ENCODE measurements at regions not wholly inside any gene's neighbourhood (a gene's known extent, or its start where the extent isn't known, plus 50 kb on each side); places are given as distances from the start of the nearest gene placed in this dataset.

DNA sequence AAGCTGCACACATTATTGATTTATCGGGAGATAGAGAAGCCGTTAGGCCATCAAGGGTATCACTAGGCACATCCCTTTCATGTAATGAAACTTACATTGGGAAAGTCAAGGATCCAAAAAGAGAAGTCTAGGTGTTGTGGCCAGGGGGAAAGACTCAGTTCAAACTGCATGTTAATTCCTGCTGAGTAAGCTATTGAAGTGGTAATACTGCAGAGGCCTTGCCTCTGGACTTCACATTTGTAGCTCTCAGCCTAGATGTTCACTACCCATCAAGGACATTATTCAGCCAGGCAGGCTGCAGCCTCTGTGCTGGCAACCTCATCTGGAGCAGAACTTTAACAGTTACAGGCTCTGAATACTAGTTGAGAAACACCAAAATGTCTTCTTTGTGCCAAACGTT, 2094.5 kb upstream of the AGA start:
- Mint-ChIP-seq H3K27me3 (ENCODE audit: low read depth in 3 of 3) (no peaks in the 10 kb centered on the region), H3K36me3 (peaks cover 0 to 7% (median 0%) of the 10 kb centered on the region in 3 donors), H3K27ac (no peak overlapping the region), H3K9me3 (peaks cover 6 to 55% (median 25%) of the 10 kb centered on the region in 6 donors), H3K4me3 (no peak overlapping the region), H3K4me1 (no peaks in the 10 kb centered on the region)
- DNase-seq, result no peak

DNA sequence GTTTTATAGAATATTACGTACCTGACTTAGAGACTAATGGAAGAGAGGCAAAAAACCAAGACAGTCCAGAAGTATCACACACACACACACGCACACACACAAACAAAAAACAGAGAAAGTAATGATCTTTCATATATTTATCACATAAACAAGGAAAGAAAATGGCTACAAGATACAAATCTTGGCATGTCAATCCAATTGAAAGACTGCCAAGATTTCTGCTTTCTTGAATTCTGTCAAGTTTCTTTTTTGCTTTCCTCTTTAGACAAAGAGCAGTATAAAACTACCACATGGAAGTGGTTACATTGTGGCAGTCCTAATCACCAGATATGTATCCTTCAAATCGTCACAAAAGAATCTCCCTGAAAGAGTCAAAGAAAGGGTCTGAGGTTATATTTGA, 2097.4 kb upstream of the AGA start:
- peaks cover 0 to 3% (median 0%) of the 10 kb centered on the region in 3 donors for H3K36me3 Mint-ChIP-seq
- H3K4me1 Mint-ChIP-seq, result no peaks in the 10 kb centered on the region
- peaks cover 1 to 57% (median 20%) of the 10 kb centered on the region in 6 donors for H3K9me3 Mint-ChIP-seq
- no peak overlapping the region for H3K27ac Mint-ChIP-seq
- DNase-seq, result no peak
- no peaks in the 10 kb centered on the region for H3K27me3 Mint-ChIP-seq (ENCODE audit: low read depth in 3 of 3)
- H3K4me3 Mint-ChIP-seq, result no peak overlapping the region

- Mint-ChIP-seq H3K4me3 (no peak overlapping the region), H3K27me3 (ENCODE audit: low read depth in 3 of 3) (no peaks in the 10 kb centered on the region), H3K27ac (no peak overlapping the region), H3K36me3 (peaks cover 0 to 8% (median 0%) of the 10 kb centered on the region in 3 donors), H3K9me3 (peaks cover 10 to 61% (median 31%) of the 10 kb centered on the region in 6 donors), H3K4me1 (no peaks in the 10 kb centered on the region)
- DNase-seq, result no peak
These were observed 2101.5 kb upstream of the AGA start for GRCh38 chr4:179543771-179544170.

GRCh38 chr4:179544496-179544895, 2102.3 kb upstream of the AGA start:
- no peaks in the 10 kb centered on the region for H3K4me1 Mint-ChIP-seq
- no peak for DNase-seq
- H3K27me3 Mint-ChIP-seq (ENCODE audit: low read depth in 3 of 3), result no peaks in the 10 kb centered on the region
- peaks cover 0 to 8% (median 0%) of the 10 kb centered on the region in 3 donors for H3K36me3 Mint-ChIP-seq
- H3K9me3 Mint-ChIP-seq, result peaks cover 11 to 55% (median 32%) of the 10 kb centered on the region in 6 donors
- no peak overlapping the region for H3K27ac Mint-ChIP-seq
- H3K4me3 Mint-ChIP-seq, result no peak overlapping the region

DNA sequence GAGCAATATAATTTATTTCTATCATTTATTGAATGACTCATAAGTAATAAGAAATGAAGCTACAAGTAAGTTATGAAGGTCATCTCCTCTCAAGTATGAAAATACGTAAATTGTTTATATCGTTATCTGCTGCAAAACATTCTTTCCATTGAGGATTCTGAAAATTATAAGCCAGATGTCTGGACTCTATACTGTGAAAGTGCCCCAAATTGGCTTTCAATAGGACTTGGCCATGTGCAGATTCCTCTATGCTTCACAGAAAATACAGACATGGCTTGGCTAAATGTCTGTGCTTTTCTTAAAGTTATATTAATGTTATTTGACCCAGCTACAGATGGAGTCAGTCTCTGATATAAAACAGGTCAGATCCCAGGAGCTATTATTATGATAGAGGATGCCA, 2109.9 kb upstream of the AGA start:
- Mint-ChIP-seq H3K27me3 (ENCODE audit: low read depth in 3 of 3) (peaks cover 0 to 2% (median 0%) of the 10 kb centered on the region in 3 donors), H3K4me3 (no peak overlapping the region), H3K4me1 (no peaks in the 10 kb centered on the region), H3K36me3 (peaks cover 0 to 3% (median 0%) of the 10 kb centered on the region in 3 donors), H3K9me3 (peaks cover 10 to 44% (median 22%) of the 10 kb centered on the region in 6 donors), H3K27ac (no peak overlapping the region)
- no peak for DNase-seq

DNA sequence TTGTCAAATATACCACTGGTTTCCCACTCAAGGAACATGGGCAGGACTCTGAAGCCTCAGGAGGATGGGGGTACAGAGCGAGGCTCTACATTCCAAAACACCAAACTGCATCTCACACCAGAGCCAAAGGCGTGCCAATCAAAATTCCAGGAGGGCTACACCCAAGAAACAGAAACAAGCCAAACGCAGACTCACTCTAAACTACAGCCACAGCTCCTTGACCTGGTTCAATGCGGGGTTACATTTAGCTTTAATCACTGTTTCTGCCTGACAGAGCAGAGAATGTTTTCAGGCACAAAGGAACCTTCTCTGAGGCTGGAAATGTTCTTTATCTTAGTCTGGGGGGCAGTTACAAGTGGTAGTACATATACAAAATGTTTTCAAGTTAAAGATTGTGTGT, 2121.5 kb upstream of the AGA start:
- H3K36me3 Mint-ChIP-seq, result peaks cover 0 to 6% (median 0%) of the 10 kb centered on the region in 3 donors
- DNase-seq, result no peak
- H3K4me3 Mint-ChIP-seq, result no peak overlapping the region
- H3K4me1 Mint-ChIP-seq, result no peaks in the 10 kb centered on the region
- H3K27ac Mint-ChIP-seq, result no peak overlapping the region
- H3K27me3 Mint-ChIP-seq (ENCODE audit: low read depth in 3 of 3), result peaks cover 0 to 4% (median 0%) of the 10 kb centered on the region in 3 donors
- peaks cover 22 to 72% (median 37%) of the 10 kb centered on the region in 6 donors for H3K9me3 Mint-ChIP-seq

- Mint-ChIP-seq H3K27ac (no peak overlapping the region), H3K4me1 (no peaks in the 10 kb centered on the region), H3K9me3 (peaks cover 20 to 67% (median 41%) of the 10 kb centered on the region in 6 donors), H3K36me3 (peaks cover 0 to 3% (median 0%) of the 10 kb centered on the region in 3 donors), H3K4me3 (no peak overlapping the region), H3K27me3 (ENCODE audit: low read depth in 3 of 3) (peaks cover 0 to 1% (median 0%) of the 10 kb centered on the region in 3 donors)
- no peak for DNase-seq
These were observed 2127.3 kb upstream of the AGA start for GRCh38 chr4:179569549-179569948.

DNA sequence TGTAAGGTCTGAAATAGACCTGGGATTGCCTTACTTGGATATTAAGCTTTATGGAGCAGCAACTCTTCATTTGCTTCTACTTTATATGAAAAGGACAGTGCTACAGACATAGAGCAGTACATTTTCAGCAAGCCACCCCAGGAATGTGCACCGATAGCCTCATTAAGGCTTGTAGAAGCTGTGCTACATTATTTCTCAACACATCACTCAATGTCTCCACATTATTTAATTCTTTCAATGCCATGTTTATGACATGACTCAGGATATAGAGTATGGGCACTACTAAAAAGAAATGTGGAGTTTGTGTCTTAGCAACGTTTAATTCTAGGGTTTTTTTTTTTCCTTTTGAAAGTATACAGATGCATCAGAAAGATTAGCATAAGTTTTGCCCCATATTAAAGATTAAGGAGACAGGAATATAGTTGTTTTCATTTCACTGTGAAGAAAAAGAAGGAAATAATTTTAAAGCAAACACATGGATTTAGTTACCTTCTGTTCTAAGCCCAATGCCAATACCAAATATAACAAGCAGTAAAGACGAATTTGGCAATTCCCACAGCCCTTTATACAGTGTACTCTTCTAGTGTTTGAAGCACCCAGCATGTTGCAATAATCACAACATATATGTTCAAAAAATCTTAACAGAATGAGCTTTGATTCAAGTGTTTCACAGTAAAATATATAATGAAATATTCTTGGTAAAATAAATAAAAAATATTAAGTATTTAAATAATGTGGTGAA, 2140.1 kb upstream of the AGA start:
- no peaks in the 10 kb centered on the region for H3K4me1 Mint-ChIP-seq
- no peak overlapping the region for H3K4me3 Mint-ChIP-seq
- no peak overlapping the region for H3K27ac Mint-ChIP-seq
- DNase-seq, result no peak
- H3K36me3 Mint-ChIP-seq, result no peaks in the 10 kb centered on the region
- peaks cover 0 to 1% (median 0%) of the 10 kb centered on the region in 3 donors for H3K27me3 Mint-ChIP-seq (ENCODE audit: low read depth in 3 of 3)
- peaks cover 6 to 45% (median 22%) of the 10 kb centered on the region in 6 donors for H3K9me3 Mint-ChIP-seq

- DNase-seq, result no peak
- peaks cover 0 to 1% (median 0%) of the 10 kb centered on the region in 3 donors for H3K27me3 Mint-ChIP-seq (ENCODE audit: low read depth in 3 of 3)
- H3K4me3 Mint-ChIP-seq, result no peak overlapping the region
- H3K27ac Mint-ChIP-seq, result no peak overlapping the region
- H3K4me1 Mint-ChIP-seq, result no peaks in the 10 kb centered on the region
- H3K9me3 Mint-ChIP-seq, result peaks cover 6 to 40% (median 23%) of the 10 kb centered on the region in 6 donors
- H3K36me3 Mint-ChIP-seq, result no peaks in the 10 kb centered on the region
These were observed 2141.0 kb upstream of the AGA start for GRCh38 chr4:179583221-179583620.

DNA sequence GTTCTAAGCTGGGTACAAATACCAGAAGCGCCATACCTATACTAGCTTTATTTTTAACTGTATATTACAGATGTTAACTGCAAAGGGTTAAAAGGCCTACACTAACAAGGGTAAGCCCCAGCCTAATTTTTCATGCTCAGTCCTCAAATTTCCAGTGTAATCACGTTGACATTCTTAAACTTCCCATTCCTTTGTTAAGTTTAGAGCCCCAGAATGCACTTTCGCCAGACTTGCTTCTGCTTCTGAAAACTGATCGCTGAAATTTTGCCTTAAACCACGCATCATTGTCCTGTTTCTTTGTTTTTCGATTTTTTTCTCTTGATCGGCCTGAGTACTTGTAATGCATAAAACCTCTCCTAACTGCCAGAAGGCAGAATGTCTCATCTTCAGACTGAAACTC, 2141.9 kb upstream of the AGA start:
- Mint-ChIP-seq H3K4me3 (no peak overlapping the region), H3K36me3 (no peaks in the 10 kb centered on the region), H3K27me3 (ENCODE audit: low read depth in 3 of 3) (peaks cover 0 to 1% (median 0%) of the 10 kb centered on the region in 3 donors), H3K4me1 (no peaks in the 10 kb centered on the region), H3K9me3 (peaks cover 6 to 37% (median 22%) of the 10 kb centered on the region in 6 donors), H3K27ac (no peak overlapping the region)
- DNase-seq, result no peak

DNA sequence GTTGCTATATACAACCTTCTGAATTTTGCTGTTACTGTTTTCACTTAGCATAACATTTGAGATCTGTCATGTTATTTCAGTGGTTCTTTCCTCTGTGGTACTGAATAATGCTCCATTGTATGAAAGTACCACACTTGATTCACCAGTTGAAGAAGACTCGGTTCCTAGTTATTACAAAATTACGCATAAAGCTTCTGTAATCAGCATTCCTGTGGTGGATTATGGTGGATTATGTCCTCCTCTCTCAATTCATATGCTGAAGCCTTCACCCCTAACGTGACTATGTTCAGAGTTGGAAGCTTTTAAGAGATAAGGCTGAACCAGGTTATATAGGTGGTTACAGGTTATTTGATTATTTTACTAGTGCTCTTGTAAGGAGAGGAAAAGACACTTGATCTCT, 2143.5 kb upstream of the AGA start:
- Mint-ChIP-seq H3K27ac (no peak overlapping the region), H3K36me3 (no peaks in the 10 kb centered on the region), H3K27me3 (ENCODE audit: low read depth in 3 of 3) (no peaks in the 10 kb centered on the region), H3K4me3 (no peak overlapping the region), H3K4me1 (no peaks in the 10 kb centered on the region), H3K9me3 (peaks cover 8 to 38% (median 19%) of the 10 kb centered on the region in 6 donors)
- DNase-seq, result no peak

GRCh38 chr4:179586460-179586859, 2144.2 kb upstream of the AGA start:
- Mint-ChIP-seq H3K4me3 (no peak overlapping the region), H3K27ac (no peak overlapping the region), H3K9me3 (peaks cover 11 to 38% (median 22%) of the 10 kb centered on the region in 6 donors), H3K36me3 (no peaks in the 10 kb centered on the region), H3K4me1 (no peaks in the 10 kb centered on the region), H3K27me3 (ENCODE audit: low read depth in 3 of 3) (no peaks in the 10 kb centered on the region)
- no peak for DNase-seq

- H3K9me3 Mint-ChIP-seq, result peaks cover 10 to 48% (median 19%) of the 10 kb centered on the region in 6 donors
- H3K36me3 Mint-ChIP-seq, result no peaks in the 10 kb centered on the region
- no peaks in the 10 kb centered on the region for H3K4me1 Mint-ChIP-seq
- no peak for DNase-seq
- no peaks in the 10 kb centered on the region for H3K27me3 Mint-ChIP-seq (ENCODE audit: low read depth in 3 of 3)
- no peak overlapping the region for H3K27ac Mint-ChIP-seq
- H3K4me3 Mint-ChIP-seq, result no peak overlapping the region
These were observed 2153.6 kb upstream of the AGA start for GRCh38 chr4:179595671-179596410.

DNA sequence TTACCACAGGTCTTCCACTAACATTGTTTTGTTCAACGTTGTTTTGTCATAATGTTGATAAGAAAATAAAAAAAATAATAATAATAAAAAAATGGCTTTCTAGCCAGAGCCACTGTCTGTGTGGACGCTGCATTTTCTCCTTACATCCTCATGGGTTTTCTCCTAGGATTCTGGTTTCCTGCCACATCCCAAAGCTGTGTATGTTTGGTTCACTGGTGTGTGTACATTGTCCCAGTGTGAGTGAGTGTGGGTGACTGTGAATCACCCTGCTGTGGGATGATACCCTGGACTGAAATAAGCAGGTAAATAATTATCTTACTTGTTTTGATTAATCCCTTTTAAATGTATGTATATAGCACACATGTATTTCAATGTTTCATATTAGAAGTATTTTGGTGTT, 2154.4 kb upstream of the AGA start:
- H3K4me1 Mint-ChIP-seq, result no peaks in the 10 kb centered on the region

More for the DNA sequence above, 2154.4 kb upstream of the AGA start:
- no peak for DNase-seq
- no peak overlapping the region for H3K4me3 Mint-ChIP-seq
- H3K27ac Mint-ChIP-seq, result no peak overlapping the region
- H3K36me3 Mint-ChIP-seq, result no peaks in the 10 kb centered on the region
- no peaks in the 10 kb centered on the region for H3K27me3 Mint-ChIP-seq (ENCODE audit: low read depth in 3 of 3)
- H3K9me3 Mint-ChIP-seq, result peaks cover 3 to 41% (median 16%) of the 10 kb centered on the region in 6 donors

Measured in immature natural killer cell (primary cell).